GM12892 (cell line): ENCODE measurements at regions not wholly inside any gene's neighbourhood (a gene's known extent, or its start where the extent isn't known, plus 50 kb on each side); places are given as distances from the start of the nearest gene placed in this dataset.

Experiments
- DNase-seq: peaks from one replicate; pipeline ENCODE4 v3.0.0; 2011; ENCODE audit not compliant: insufficient read length
- FAIRE-seq: peaks from 2 replicates; lab custom pipeline; 2011; peaks lifted over from hg19 to GRCh38; lab: Jason Lieb, UNC
- POLR2A ChIP-seq: IDR thresholded peaks from 2 replicates; pipeline ENCODE4 v1.6.1; 2011; ENCODE audit warnings: low read depth, low read length, control low read depth
- POLR2AphosphoS5 ChIP-seq: IDR thresholded peaks from 2 replicates; pipeline ENCODE4 v1.6.1; 2011; ENCODE audit warnings: low read depth, low read length, control low read depth
- TAF1 ChIP-seq: IDR thresholded peaks from 2 replicates; pipeline ENCODE4 v1.6.1; 2011; ENCODE audit warnings: low read depth, mild to moderate bottlenecking, control low read depth, low read length, borderline replicate concordance

- DNase-seq (no peak), FAIRE-seq (no peak)
- TF ChIP-seq POLR2A: no peak
Observed at GRCh38 chr18:1575084-1575483, 670.4 kb downstream of the ADCYAP1 start.

GRCh38 chr18:1578505-1578904 is 673.8 kb downstream of the ADCYAP1 start:
- TF ChIP-seq POLR2A (no peak), POLR2AphosphoS5 (no peak), TAF1 (no peak)
- DNase-seq: no peak
- no peak for FAIRE-seq

GRCh38 chr18:1581581-1581980 is 676.9 kb downstream of the ADCYAP1 start:
- TF ChIP-seq POLR2A: no peak
- no peak for TF ChIP-seq TAF1
- TF ChIP-seq POLR2AphosphoS5: no peak
- DNase-seq: no peak
- no peak for FAIRE-seq

GRCh38 chr18:1585881-1586488 is 681.3 kb downstream of the ADCYAP1 start:
- FAIRE-seq (peak; percentile 51), DNase-seq (no peak)
- TF ChIP-seq POLR2A (no peak), TAF1 (no peak), POLR2AphosphoS5 (no peak)

- no peak for FAIRE-seq
- TF ChIP-seq POLR2AphosphoS5: no peak
- no peak for TF ChIP-seq POLR2A
- TF ChIP-seq TAF1: no peak
Observed at GRCh38 chr18:1593091-1593490, 688.4 kb downstream of the ADCYAP1 start.

GRCh38 chr18:1595195-1595594 is 690.5 kb downstream of the ADCYAP1 start:
- TF ChIP-seq POLR2AphosphoS5: no peak
- no peak for TF ChIP-seq TAF1
- TF ChIP-seq POLR2A: no peak
- no peak for FAIRE-seq
- no peak for DNase-seq

More at GRCh38 chr18:1593091-1593490, 688.4 kb downstream of the ADCYAP1 start:
- DNase-seq: no peak

GRCh38 chr18:1599196-1599595 is 694.5 kb downstream of the ADCYAP1 start:
- TF ChIP-seq TAF1 (no peak), POLR2A (no peak), POLR2AphosphoS5 (no peak)
- FAIRE-seq: no peak

GRCh38 chr18:1604751-1605150 is 700.1 kb downstream of the ADCYAP1 start:
- TF ChIP-seq TAF1 (no peak), POLR2AphosphoS5 (no peak), POLR2A (no peak)
- DNase-seq (no peak), FAIRE-seq (no peak)

More at GRCh38 chr18:1599196-1599595, 694.5 kb downstream of the ADCYAP1 start:
- DNase-seq: no peak

GRCh38 chr18:1618364-1618763 is 713.7 kb downstream of the ADCYAP1 start:
- no peak for FAIRE-seq
- no peak for DNase-seq
- no peak for TF ChIP-seq TAF1

GRCh38 chr18:1619507-1619906 is 714.8 kb downstream of the ADCYAP1 start:
- FAIRE-seq: no peak
- DNase-seq: no peak
- TF ChIP-seq TAF1 (no peak), POLR2A (no peak), POLR2AphosphoS5 (no peak)

GRCh38 chr18:1624612-1625011 is 719.9 kb downstream of the ADCYAP1 start:
- no peak for TF ChIP-seq POLR2AphosphoS5
- TF ChIP-seq POLR2A: no peak
- TF ChIP-seq TAF1: no peak
- FAIRE-seq: no peak
- no peak for DNase-seq

- TF ChIP-seq TAF1 (no peak), POLR2AphosphoS5 (no peak), POLR2A (no peak)
- no peak for FAIRE-seq
- no peak for DNase-seq
Observed at GRCh38 chr18:1627494-1627893, 722.8 kb downstream of the ADCYAP1 start.

- FAIRE-seq (no peak), DNase-seq (no peak)
- TF ChIP-seq TAF1 (no peak), POLR2A (no peak), POLR2AphosphoS5 (no peak)
Observed at GRCh38 chr18:1648712-1649111, 744.0 kb downstream of the ADCYAP1 start.
